Astrocyte of the cerebellum (primary cell): ENCODE measurements at regions not wholly inside any gene's neighbourhood (a gene's known extent, or its start where the extent isn't known, plus 50 kb on each side); places are given as distances from the start of the nearest gene placed in this dataset.

Experiments used
- DNase-seq: peaks from one replicate; pipeline ENCODE4 v3.0.0-alpha.2; 2011; ENCODE audit warnings: low read depth
- H3K4me3 ChIP-seq: 2 replicates; pipeline ENCODE4 v1.5.1; 2011; ENCODE audit warnings: mild to moderate bottlenecking, low read depth, low read length, moderate library complexity
- CTCF ChIP-seq: IDR thresholded peaks from 2 replicates; pipeline ENCODE4 v1.5.1; 2012; ENCODE audit warnings: low read length, low read depth, moderate library complexity, mild to moderate bottlenecking; ENCODE audit errors: missing control alignments
- in situ Hi-C: cut with HindIII; loops from 2 replicates; pipeline ENCODE4 v1.10.0; 2017; ENCODE audit warnings: low sequenced_read_pairs

GRCh38 chr16:86355531-86355930 is 154.8 kb upstream of the FOXF1 start:
- in situ Hi-C loops = no loop called here
- DNase-seq = no peak
- no peak for TF ChIP-seq CTCF
- no peak overlapping the region for H3K4me3 ChIP-seq

- TF ChIP-seq CTCF = no peak
- no peak for DNase-seq
- in situ Hi-C loops = no loop called here
- no peak overlapping the region for H3K4me3 ChIP-seq
These were observed 154.4 kb upstream of the FOXF1 start for GRCh38 chr16:86355951-86356350.

GRCh38 chr16:86356804-86357203 is 153.5 kb upstream of the FOXF1 start:
- no peak overlapping the region for H3K4me3 ChIP-seq
- TF ChIP-seq CTCF = no peak
- DNase-seq = no peak
- in situ Hi-C loops = no loop called here

- no peak overlapping the region for H3K4me3 ChIP-seq
- no peak for DNase-seq
- in situ Hi-C loops = no loop called here
- no peak for TF ChIP-seq CTCF
These were observed 153.0 kb upstream of the FOXF1 start for GRCh38 chr16:86357303-86357702.

- no peak for DNase-seq
- no peak for TF ChIP-seq CTCF
- in situ Hi-C loops = no loop called here
- no peak overlapping the region for H3K4me3 ChIP-seq
These were observed 152.4 kb upstream of the FOXF1 start for GRCh38 chr16:86357950-86358349.

- TF ChIP-seq CTCF = no peak
- no peak for DNase-seq
- H3K4me3 ChIP-seq = no peak overlapping the region
- in situ Hi-C loops = no loop called here
These were observed 150.8 kb upstream of the FOXF1 start for GRCh38 chr16:86359571-86359970.
